H9 (cell line): ENCODE measurements at regions not wholly inside any gene's neighbourhood (a gene's known extent, or its start where the extent isn't known, plus 50 kb on each side); places are given as distances from the start of the nearest gene placed in this dataset.
"Not testable (repeated sequence)": the region's sequence is repeated elsewhere in the genome, so short reads cannot be mapped to it uniquely, and the experiment has no call there.

Experiments
- DNase-seq: peaks from one replicate; pipeline ENCODE4 v3.0.0-alpha.2; 2017
- H2AFZ ChIP-seq: one replicate; pipeline ENCODE4 v1.6.1; 2013; ENCODE audit warnings: mild to moderate bottlenecking, low read length, control low read depth, moderate library complexity
- H2AK5ac ChIP-seq: 2 replicates; pipeline ENCODE4 v1.6.1; 2013; ENCODE audit warnings: low read length, control low read depth, mixed read lengths; ENCODE audit not compliant: insufficient read length
- H2BK120ac ChIP-seq: one replicate; pipeline ENCODE4 v1.6.1; 2013; ENCODE audit warnings: low read depth, mild to moderate bottlenecking, low read length, control low read depth, inconsistent platforms; ENCODE audit not compliant: poor library complexity, severe bottlenecking
- H2BK12ac ChIP-seq: 2 replicates; pipeline ENCODE4 v1.6.1; 2013; ENCODE audit warnings: low read length, control low read depth, mixed read lengths, low read depth; ENCODE audit not compliant: insufficient read length
- H2BK15ac ChIP-seq: 2 replicates; pipeline ENCODE4 v1.6.1; 2013; ENCODE audit warnings: low read depth, low read length, control low read depth
- H2BK20ac ChIP-seq: one replicate; pipeline ENCODE4 v1.6.1; 2013; ENCODE audit warnings: low read depth, mild to moderate bottlenecking, low read length, control low read depth, inconsistent platforms; ENCODE audit not compliant: poor library complexity, severe bottlenecking
- H2BK5ac ChIP-seq: 2 replicates; pipeline ENCODE4 v1.6.1; 2013; ENCODE audit warnings: low read length, control low read depth, mixed read lengths; ENCODE audit not compliant: insufficient read length
- H3K14ac ChIP-seq: 2 replicates; pipeline ENCODE4 v1.6.1; 2013; ENCODE audit warnings: low read length, control low read depth; ENCODE audit not compliant: insufficient read depth
- H3K18ac ChIP-seq: 2 replicates; pipeline ENCODE4 v1.6.1; 2013; ENCODE audit warnings: low read depth, mild to moderate bottlenecking, mixed read lengths, low read length, control low read depth; ENCODE audit not compliant: insufficient read length
- H3K23ac ChIP-seq: 2 replicates; pipeline ENCODE4 v1.6.1; 2013; ENCODE audit warnings: low read length, control low read depth, mixed read lengths, low read depth; ENCODE audit not compliant: insufficient read length
- H3K23me2 ChIP-seq: 2 replicates; pipeline ENCODE4 v1.6.1; 2013; ENCODE audit warnings: low read depth, mild to moderate bottlenecking, mixed read lengths, low read length, control low read depth; ENCODE audit not compliant: insufficient read length, poor library complexity, severe bottlenecking
- H3K27ac ChIP-seq: 2 replicates; pipeline ENCODE4 v1.5.1; 2013; ENCODE audit warnings: low read length, control low read depth, mixed read lengths, low read depth; ENCODE audit not compliant: insufficient read length
- H3K27me3 ChIP-seq: 2 replicates; pipeline ENCODE4 v1.6.1; 2013; ENCODE audit warnings: low read length, control low read depth, inconsistent platforms; ENCODE audit not compliant: insufficient read depth
- H3K4ac ChIP-seq: 2 replicates; pipeline ENCODE4 v1.6.1; 2013; ENCODE audit warnings: low read depth, mild to moderate bottlenecking, control low read depth, inconsistent platforms, low read length, moderate library complexity
- H3K4me1 ChIP-seq: 2 replicates; pipeline ENCODE4 v1.6.1; 2013; ENCODE audit warnings: low read length, control low read depth, inconsistent platforms; ENCODE audit not compliant: insufficient read depth
- H3K4me2 ChIP-seq: 2 replicates; pipeline ENCODE4 v1.6.1; 2013; ENCODE audit warnings: low read length, control low read depth, mixed read lengths; ENCODE audit not compliant: insufficient read length, insufficient read depth
- H3K56ac ChIP-seq: 2 replicates; pipeline ENCODE4 v1.6.1; 2013; ENCODE audit warnings: low read depth, mild to moderate bottlenecking, mixed read lengths, low read length, control low read depth; ENCODE audit not compliant: insufficient read length
- H3K79me1 ChIP-seq: 2 replicates; pipeline ENCODE4 v1.6.1; 2013; ENCODE audit warnings: low read depth, mild to moderate bottlenecking, moderate library complexity, low read length, control low read depth, inconsistent platforms; ENCODE audit not compliant: insufficient read depth, poor library complexity, severe bottlenecking
- H3K79me2 ChIP-seq: 2 replicates; pipeline ENCODE4 v1.6.1; 2013; ENCODE audit warnings: low read length, control low read depth, inconsistent platforms; ENCODE audit not compliant: insufficient read depth
- H3K9ac ChIP-seq: 2 replicates; pipeline ENCODE4 v1.6.1; 2013; ENCODE audit warnings: low read length, control low read depth, mixed read lengths; ENCODE audit not compliant: insufficient read length; ENCODE audit errors: extremely low read depth
- H3K9me3 ChIP-seq: one replicate; pipeline ENCODE4 v1.6.1; 2013; ENCODE audit warnings: low read depth, low read length, inconsistent platforms; ENCODE audit not compliant: control insufficient read depth
- H3T11ph ChIP-seq: one replicate; pipeline ENCODE4 v1.6.1; 2013; ENCODE audit warnings: mild to moderate bottlenecking, low read length, control low read depth, inconsistent platforms
- H4K20me1 ChIP-seq: one replicate; pipeline ENCODE4 v1.6.1; 2013; ENCODE audit not compliant: control insufficient read depth, insufficient read length, insufficient read depth
- H4K5ac ChIP-seq: 2 replicates; pipeline ENCODE4 v1.6.1; 2013; ENCODE audit warnings: low read depth, mild to moderate bottlenecking, mixed read lengths, low read length, control low read depth; ENCODE audit not compliant: insufficient read length
- H4K8ac ChIP-seq: replicated peaks from 2 replicates; pipeline ENCODE4 v1.6.1; 2013; ENCODE audit warnings: low read length, control low read depth, mixed read lengths, low read depth; ENCODE audit not compliant: insufficient read length
- H4K91ac ChIP-seq: 2 replicates; pipeline ENCODE4 v1.6.1; 2013; ENCODE audit warnings: low read depth, mild to moderate bottlenecking, moderate library complexity, mixed read lengths, low read length, control low read depth; ENCODE audit not compliant: insufficient read length
- H3K27ac Mint-ChIP-seq, 3 experiments: 2 replicates in 2 of 3; 3 replicates in 1 of 3; pipeline ENCODE4 v1.8.0; 2020 to 2021; ENCODE audit warnings: mixed read lengths in 3 of 3, mild to moderate bottlenecking in 1 of 3, moderate library complexity in 1 of 3
- H3K27me3 Mint-ChIP-seq: 2 replicates; pipeline ENCODE4 v1.8.0; 2021; ENCODE audit warnings: low read depth, mild to moderate bottlenecking, moderate library complexity, mixed read lengths
- H3K36me3 Mint-ChIP-seq, 3 experiments: 2 replicates in 2 of 3; 3 replicates in 1 of 3; pipeline ENCODE4 v1.8.0; 2020 to 2021; ENCODE audit warnings: low read depth in 3 of 3, mixed read lengths in 3 of 3; ENCODE audit not compliant: insufficient read depth in 1 of 3
- H3K4me1 Mint-ChIP-seq, 2 experiments: 2 replicates each; pipeline ENCODE4 v1.8.0; 2020; ENCODE audit warnings: mixed read lengths in 2 of 2
- H3K4me3 Mint-ChIP-seq, 2 experiments: 2 replicates in 1 of 2; 3 replicates in 1 of 2; pipeline ENCODE4 v1.8.0; 2020 to 2021; ENCODE audit warnings: mild to moderate bottlenecking in 2 of 2, mixed read lengths in 2 of 2, moderate library complexity in 1 of 2
- H3K9me3 Mint-ChIP-seq, 2 experiments: 2 replicates in 1 of 2; 3 replicates in 1 of 2; pipeline ENCODE4 v1.8.0; 2020; ENCODE audit warnings: mild to moderate bottlenecking in 2 of 2, mixed read lengths in 2 of 2, moderate library complexity in 1 of 2
- whole genome bisulfite sequencing: extraction: QIAGEN DNeasy Blood & Tissue Kit; methylation state at CpG from one replicate; pipeline ENCODE4 v1.1.7; 2013; ENCODE audit warnings: missing lambda C conversion rate, low lambda C conversion rate, mixed read lengths; ENCODE audit not compliant: insufficient read length; ENCODE audit errors: extremely low coverage; 5-methylcytosine and 5-hydroxymethylcytosine counted together
- TF ChIP-seq, protein P1 (sequence below): fragments of 200-600 bp; sonication (generic); conservative IDR thresholded peaks from 3 replicates; pipeline ENCODE4 v1.8.0; 2021; ENCODE audit warnings: antibody characterized with exemption, mild to moderate bottlenecking

DNA sequence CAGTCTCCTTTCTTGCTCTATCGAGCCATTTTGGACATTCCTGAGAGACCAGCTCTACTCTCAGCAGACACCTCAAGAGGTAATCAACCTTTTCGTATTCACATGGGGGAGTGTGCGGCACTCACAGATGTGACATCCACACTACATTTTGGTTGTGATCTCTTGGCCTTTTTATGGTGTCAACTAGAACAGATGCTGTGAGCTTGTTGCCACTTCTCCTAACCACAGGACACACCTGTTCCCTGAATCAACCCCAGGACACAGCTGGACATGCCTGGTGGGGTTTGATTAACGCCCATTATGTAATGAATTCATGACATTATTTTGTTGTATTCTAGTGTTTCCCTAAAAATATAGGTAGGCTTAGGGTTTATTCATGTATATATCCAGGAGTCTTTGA, 1143.6 kb downstream of the TMEM121 start:
- H4K8ac ChIP-seq = no peak overlapping the region
- no peak overlapping the region for H3K14ac ChIP-seq
- H3K79me2 ChIP-seq = no peaks in the 10 kb centered on the region
- no peak overlapping the region for H4K91ac ChIP-seq
- H4K5ac ChIP-seq = no peak overlapping the region
- TF ChIP-seq, protein P1, sequence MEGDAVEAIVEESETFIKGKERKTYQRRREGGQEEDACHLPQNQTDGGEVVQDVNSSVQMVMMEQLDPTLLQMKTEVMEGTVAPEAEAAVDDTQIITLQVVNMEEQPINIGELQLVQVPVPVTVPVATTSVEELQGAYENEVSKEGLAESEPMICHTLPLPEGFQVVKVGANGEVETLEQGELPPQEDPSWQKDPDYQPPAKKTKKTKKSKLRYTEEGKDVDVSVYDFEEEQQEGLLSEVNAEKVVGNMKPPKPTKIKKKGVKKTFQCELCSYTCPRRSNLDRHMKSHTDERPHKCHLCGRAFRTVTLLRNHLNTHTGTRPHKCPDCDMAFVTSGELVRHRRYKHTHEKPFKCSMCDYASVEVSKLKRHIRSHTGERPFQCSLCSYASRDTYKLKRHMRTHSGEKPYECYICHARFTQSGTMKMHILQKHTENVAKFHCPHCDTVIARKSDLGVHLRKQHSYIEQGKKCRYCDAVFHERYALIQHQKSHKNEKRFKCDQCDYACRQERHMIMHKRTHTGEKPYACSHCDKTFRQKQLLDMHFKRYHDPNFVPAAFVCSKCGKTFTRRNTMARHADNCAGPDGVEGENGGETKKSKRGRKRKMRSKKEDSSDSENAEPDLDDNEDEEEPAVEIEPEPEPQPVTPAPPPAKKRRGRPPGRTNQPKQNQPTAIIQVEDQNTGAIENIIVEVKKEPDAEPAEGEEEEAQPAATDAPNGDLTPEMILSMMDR = no peak
- no peak overlapping the region for H3K4me3 Mint-ChIP-seq
- no peak for DNase-seq
- H3K27me3 ChIP-seq = peaks cover 2% of the 10 kb centered on the region; the same call in 1 of the 2 replicates
- no peak overlapping the region for H3K23ac ChIP-seq
- H2BK120ac ChIP-seq = no peak overlapping the region
- H3K23me2 ChIP-seq = no peaks in the 10 kb centered on the region
- H3K4me1 Mint-ChIP-seq = no peaks in the 10 kb centered on the region
- no peaks in the 10 kb centered on the region for H3K27me3 Mint-ChIP-seq
- H3T11ph ChIP-seq = no peak overlapping the region
- no peak overlapping the region for H3K9ac ChIP-seq
- H3K27ac ChIP-seq = no peak overlapping the region
- H2BK12ac ChIP-seq = no peak overlapping the region
- no peak overlapping the region for H3K4ac ChIP-seq
- H2BK20ac ChIP-seq = no peak overlapping the region
- H2BK5ac ChIP-seq = no peak overlapping the region
- H2AFZ ChIP-seq = no peak overlapping the region
- H2BK15ac ChIP-seq = no peak overlapping the region
- no peaks in the 10 kb centered on the region for H3K4me1 ChIP-seq
- H3K36me3 Mint-ChIP-seq = peaks cover 4 to 13% (median 7%) of the 10 kb centered on the region in 3 experiments; a peak in 6 of 7 replicates
- H3K9me3 Mint-ChIP-seq = peaks cover 84 to 95% of the 10 kb centered on the region in 2 experiments
- peaks cover 74% of the 10 kb centered on the region for H3K9me3 ChIP-seq
- no peaks in the 10 kb centered on the region for H4K20me1 ChIP-seq
- no peak overlapping the region for H3K27ac Mint-ChIP-seq
- no peaks in the 10 kb centered on the region for H3K79me1 ChIP-seq
- H3K18ac ChIP-seq = no peak overlapping the region
- no peak overlapping the region for H3K56ac ChIP-seq
- H2AK5ac ChIP-seq = no peak overlapping the region
- no CpG with 5 or more reads among the region's 4 CpGs for WGBS
- no peak overlapping the region for H3K4me2 ChIP-seq

GRCh38 chr14:106674093-106674492, 1147.7 kb downstream of the TMEM121 start:
- H2AFZ ChIP-seq, H3K23ac ChIP-seq, H3T11ph ChIP-seq, H3K27me3 ChIP-seq, H3K27ac Mint-ChIP-seq, H3K4me1 ChIP-seq, H2BK120ac ChIP-seq, H3K79me2 ChIP-seq, H2BK12ac ChIP-seq, H3K9ac ChIP-seq, H3K4me3 Mint-ChIP-seq, H2BK20ac ChIP-seq, DNase-seq, H3K4me2 ChIP-seq, H3K14ac ChIP-seq, H3K18ac ChIP-seq, H3K79me1 ChIP-seq, H2BK15ac ChIP-seq, H3K27me3 Mint-ChIP-seq, H4K91ac ChIP-seq, H2AK5ac ChIP-seq, H3K4ac ChIP-seq, H3K4me1 Mint-ChIP-seq, H3K27ac ChIP-seq, H3K23me2 ChIP-seq, H4K20me1 ChIP-seq, H2BK5ac ChIP-seq, H4K8ac ChIP-seq, H3K56ac ChIP-seq, H4K5ac ChIP-seq: not testable (repeated sequence)
- H3K9me3 ChIP-seq = peaks cover 48% of the 10 kb centered on the region
- no CpG with 5 or more reads among the region's 2 CpGs for WGBS
- Mint-ChIP-seq H3K36me3 (peaks cover 7 to 11% (median 9%) of the 10 kb centered on the region in 3 experiments; a peak in 6 of 7 replicates), H3K9me3 (peaks cover 80 to 88% of the 10 kb centered on the region in 2 experiments)
